Lung (tissue), 11 donors: ENCODE measurements at regions not wholly inside any gene's neighbourhood (a gene's known extent, or its start where the extent isn't known, plus 50 kb on each side); places are given as distances from the start of the nearest gene placed in this dataset.

ENCODE experiments used
- ATAC-seq: fragments of 200-7000 bp; cut with Tn5 transposase; one replicate; pipeline ENCODE4 v1.9.1; 2020; ENCODE audit warnings: moderate number of reproducible peaks; ENCODE audit not compliant: insufficient read depth, low FRiP score
- DNase-seq, 3 donors: peaks; one replicate each; pipeline ENCODE4 v3.0.0-alpha.2; 2013 to 2017
- H3K27ac ChIP-seq, 2 donors: one replicate each; pipeline ENCODE4 v1.5.1; 2013; ENCODE audit warnings: mild to moderate bottlenecking in 2 of 2, moderate library complexity in 2 of 2, control low read depth in 1 of 2, inconsistent platforms in 1 of 2, low read depth in 1 of 2, low read length in 1 of 2
- H3K27me3 ChIP-seq, 3 donors: one replicate each; pipeline ENCODE4 v1.5.1; 2013; ENCODE audit warnings: low read length in 2 of 3; ENCODE audit not compliant: control insufficient read depth in 3 of 3, insufficient read depth in 3 of 3
- H3K36me3 ChIP-seq, 4 donors: one replicate each; pipeline ENCODE4 v1.5.1; 2013; ENCODE audit warnings: low read length in 4 of 4, mild to moderate bottlenecking in 1 of 4, moderate library complexity in 1 of 4; ENCODE audit not compliant: control insufficient read depth in 4 of 4, insufficient read depth in 4 of 4
- H3K4me1 ChIP-seq, 5 donors: one replicate each; pipeline ENCODE4 v1.5.1; 2013; ENCODE audit warnings: low read length in 5 of 5, mild to moderate bottlenecking in 2 of 5, moderate library complexity in 1 of 5; ENCODE audit not compliant: control insufficient read depth in 5 of 5, insufficient read depth in 5 of 5
- H3K4me3 ChIP-seq: one replicate; pipeline ENCODE4 v1.5.1; 2013; ENCODE audit warnings: mild to moderate bottlenecking, control low read depth, moderate library complexity
- H3K9ac ChIP-seq, 2 donors: one replicate each; pipeline ENCODE4 v1.5.1; 2013; ENCODE audit warnings: low read length in 2 of 2, control low read depth in 1 of 2; ENCODE audit not compliant: insufficient read depth in 1 of 2
- H3K9me3 ChIP-seq, 4 donors: one replicate each; pipeline ENCODE4 v1.5.1; 2013; ENCODE audit warnings: low read length in 3 of 4, mild to moderate bottlenecking in 1 of 4, moderate library complexity in 1 of 4; ENCODE audit not compliant: control insufficient read depth in 4 of 4, insufficient read depth in 3 of 4
- WGBS, 2 donors: extraction: QIAGEN DNeasy Blood & Tissue Kit; methylation state at CpG; one replicate each; pipeline ENCODE4 v1.1.7; 2013; 5-methylcytosine and 5-hydroxymethylcytosine counted together
- TF ChIP-seq, protein P1 (sequence below): IDR thresholded peaks from 2 replicates; pipeline ENCODE4 v1.5.1; 2012; ENCODE audit warnings: mild to moderate bottlenecking; ENCODE audit errors: control extremely low read depth, extremely low read depth
- donor health status: control.
- donor health status: control.
- donor health status: Bipolar disorder and iron deficiency.
- donor health status: healthy.
- donor health status: DM: yes; HTN: yes; CAD: no.

DNA sequence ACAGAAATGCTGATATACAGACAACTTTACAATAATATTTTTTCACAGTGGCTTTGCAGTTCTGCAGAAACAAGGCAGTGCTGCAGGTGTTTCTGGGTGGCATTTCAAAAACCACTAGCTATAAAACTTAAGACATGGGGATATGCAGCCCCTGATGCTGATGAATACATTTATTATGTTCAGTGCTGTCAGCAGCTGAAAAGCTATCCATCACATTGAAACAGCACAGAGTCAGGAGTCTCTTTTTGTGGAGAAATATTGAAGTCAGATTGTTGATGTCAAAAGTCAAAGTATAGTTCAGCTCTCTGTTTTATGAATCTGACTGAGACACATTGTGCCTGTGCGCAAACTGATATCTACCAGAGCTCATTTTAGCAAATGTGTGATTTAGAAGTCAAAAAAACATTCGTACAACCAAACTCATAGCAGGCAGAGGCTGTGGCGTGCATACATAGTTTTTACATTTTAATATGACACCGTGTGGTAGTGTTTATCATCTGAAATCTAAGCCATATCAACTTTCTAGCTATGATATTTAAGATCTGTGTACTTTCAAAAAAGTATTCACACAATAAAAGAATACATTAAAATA, 467.6 kb downstream of the PRKD1 start:
- ATAC-seq (no peak), DNase-seq (no peak)
- H3K36me3 ChIP-seq, result no peaks in the 10 kb centered on the region
- H3K4me3 ChIP-seq, result no peak overlapping the region
- WGBS, 2 donors, result 80 to 83% methylated on average over 4 of the region's 4 CpGs
- no peak overlapping the region for H3K27ac ChIP-seq
- no peaks in the 10 kb centered on the region for H3K4me1 ChIP-seq
- no peak overlapping the region for H3K9ac ChIP-seq
- no peaks in the 10 kb centered on the region for H3K27me3 ChIP-seq
- no peaks in the 10 kb centered on the region for H3K9me3 ChIP-seq
- TF ChIP-seq, protein P1, sequence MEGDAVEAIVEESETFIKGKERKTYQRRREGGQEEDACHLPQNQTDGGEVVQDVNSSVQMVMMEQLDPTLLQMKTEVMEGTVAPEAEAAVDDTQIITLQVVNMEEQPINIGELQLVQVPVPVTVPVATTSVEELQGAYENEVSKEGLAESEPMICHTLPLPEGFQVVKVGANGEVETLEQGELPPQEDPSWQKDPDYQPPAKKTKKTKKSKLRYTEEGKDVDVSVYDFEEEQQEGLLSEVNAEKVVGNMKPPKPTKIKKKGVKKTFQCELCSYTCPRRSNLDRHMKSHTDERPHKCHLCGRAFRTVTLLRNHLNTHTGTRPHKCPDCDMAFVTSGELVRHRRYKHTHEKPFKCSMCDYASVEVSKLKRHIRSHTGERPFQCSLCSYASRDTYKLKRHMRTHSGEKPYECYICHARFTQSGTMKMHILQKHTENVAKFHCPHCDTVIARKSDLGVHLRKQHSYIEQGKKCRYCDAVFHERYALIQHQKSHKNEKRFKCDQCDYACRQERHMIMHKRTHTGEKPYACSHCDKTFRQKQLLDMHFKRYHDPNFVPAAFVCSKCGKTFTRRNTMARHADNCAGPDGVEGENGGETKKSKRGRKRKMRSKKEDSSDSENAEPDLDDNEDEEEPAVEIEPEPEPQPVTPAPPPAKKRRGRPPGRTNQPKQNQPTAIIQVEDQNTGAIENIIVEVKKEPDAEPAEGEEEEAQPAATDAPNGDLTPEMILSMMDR, result no peak

DNA sequence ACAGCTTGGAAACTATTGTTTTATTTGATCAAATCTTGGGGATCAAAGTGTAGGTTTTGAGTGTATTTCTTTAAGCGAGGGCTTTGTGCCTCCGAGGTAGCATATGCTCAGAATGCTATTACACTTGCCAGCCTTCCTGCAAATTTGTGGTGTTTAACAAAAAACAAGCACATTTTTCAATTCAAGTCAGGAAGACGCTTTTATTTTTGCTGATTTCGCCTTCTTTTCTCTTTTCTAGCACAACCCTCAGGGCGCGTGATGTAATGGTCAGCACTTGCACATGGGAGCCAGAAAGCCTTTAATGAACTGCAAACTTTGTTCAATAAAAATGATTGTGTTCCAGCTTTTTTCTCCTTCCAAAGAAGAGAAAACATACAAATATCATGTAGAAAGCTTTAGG, 466.5 kb downstream of the PRKD1 start:
- no peak for ATAC-seq
- TF ChIP-seq, protein P1, result no peak

DNA sequence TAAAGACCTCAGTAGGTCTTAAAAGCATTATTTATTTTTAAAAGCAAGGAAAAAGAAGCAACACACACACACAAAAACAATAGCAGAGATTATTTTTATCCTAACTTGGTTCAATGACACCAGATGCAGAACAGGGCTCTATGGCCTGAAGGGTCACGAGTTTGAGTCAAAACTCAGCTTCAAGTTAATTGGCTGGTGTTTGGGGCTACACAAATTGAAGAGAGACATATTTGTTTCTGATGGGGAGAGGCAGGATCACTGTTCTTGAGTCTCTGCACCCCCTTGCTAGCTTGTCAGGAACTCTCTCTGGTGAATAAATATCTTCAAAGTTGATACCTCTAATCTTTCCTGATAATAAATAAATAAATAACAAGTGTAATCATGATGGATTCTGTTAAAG, 466.1 kb downstream of the PRKD1 start:
- 49 to 62% methylated on average over 1 of the region's 1 CpG for WGBS, 2 donors
- Histone ChIP-seq H3K27ac (no peak overlapping the region), H3K4me3 (no peak overlapping the region), H3K4me1 (no peaks in the 10 kb centered on the region), H3K9ac (no peak overlapping the region), H3K9me3 (no peaks in the 10 kb centered on the region), H3K36me3 (no peaks in the 10 kb centered on the region), H3K27me3 (no peaks in the 10 kb centered on the region)
- no peak for ATAC-seq
- TF ChIP-seq, protein P1, result no peak
- DNase-seq, result no peak

More for the DNA sequence above, 466.5 kb downstream of the PRKD1 start:
- H3K27ac ChIP-seq, result no peak overlapping the region
- DNase-seq, result no peak
- H3K4me3 ChIP-seq, result no peak overlapping the region
- H3K9ac ChIP-seq, result no peak overlapping the region
- WGBS, 2 donors, result 84 to 88% methylated on average over 6 of the region's 6 CpGs
- no peaks in the 10 kb centered on the region for H3K36me3 ChIP-seq
- H3K4me1 ChIP-seq, result no peaks in the 10 kb centered on the region
- H3K9me3 ChIP-seq, result no peaks in the 10 kb centered on the region
- H3K27me3 ChIP-seq, result no peaks in the 10 kb centered on the region

DNA sequence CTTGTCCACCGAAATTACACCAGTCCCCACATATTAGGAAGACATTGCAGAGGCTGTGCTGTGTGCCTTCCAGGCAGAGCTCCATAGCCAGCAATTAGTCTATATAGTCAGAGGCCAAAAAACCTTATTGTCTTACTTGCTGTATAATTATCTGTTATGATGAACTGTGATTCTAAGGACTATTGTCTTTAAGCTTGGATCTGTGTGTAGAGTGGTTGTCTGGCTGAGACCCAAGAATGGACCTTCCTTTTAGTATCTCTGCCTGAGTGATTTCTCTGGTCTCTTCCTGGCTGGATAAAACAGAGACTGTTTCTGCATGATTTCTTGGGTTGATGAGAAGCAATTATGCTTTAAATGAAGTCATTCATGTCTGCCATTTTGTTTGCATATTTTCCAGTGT, 465.3 kb downstream of the PRKD1 start:
- TF ChIP-seq, protein P1, result no peak
- no peaks in the 10 kb centered on the region for H3K9me3 ChIP-seq
- DNase-seq (peak in 1 of 3 donors; percentile 3), ATAC-seq (no peak)
- H3K27me3 ChIP-seq, result no peaks in the 10 kb centered on the region
- H3K4me1 ChIP-seq, result no peaks in the 10 kb centered on the region
- 64 to 79% methylated on average over 1 of the region's 1 CpG for WGBS, 2 donors
- no peak overlapping the region for H3K9ac ChIP-seq
- H3K27ac ChIP-seq, result no peak overlapping the region
- no peak overlapping the region for H3K4me3 ChIP-seq
- no peaks in the 10 kb centered on the region for H3K36me3 ChIP-seq
